SK-N-SH (cell line): ENCODE measurements at regions not wholly inside any gene's neighbourhood (a gene's known extent, or its start where the extent isn't known, plus 50 kb on each side); places are given as distances from the start of the nearest gene placed in this dataset.

Experiments used
- CTCF ChIA-PET: fragments of 300-600, 350-600 bp; formaldehyde crosslinking; extraction: SDS; loops from one replicate; lab custom pipeline; 2021; lab: Yijun Ruan, JAX
- POLR2A ChIA-PET: fragments of 350-600 bp; sonication (Branson Sonifier 250); formaldehyde crosslinking; extraction: SDS; loops from one replicate; lab custom pipeline; 2020; ENCODE audit warnings: antibody characterized with exemption, inconsistent platforms; lab: Yijun Ruan, JAX
- DNase-seq: peaks from one replicate; pipeline ENCODE4 v3.0.0; 2012
- H2AFZ ChIP-seq: fragments of 200-600 bp; sonication (generic); 2 replicates; pipeline ENCODE4 v1.8.1; 2016; ENCODE audit warnings: antibody characterized with exemption, mild to moderate bottlenecking, low read depth
- H3F3A ChIP-seq: fragments of 200-600 bp; sonication (generic); replicated peaks from 2 replicates; pipeline ENCODE3; 2016; ENCODE audit warnings: antibody characterized with exemption, mild to moderate bottlenecking; ENCODE audit not compliant: insufficient read depth
- H3K27ac ChIP-seq, 2 experiments: fragments of 200-500 bp in 1 of 2; fragments of 200-600 bp in 1 of 2; sonication (Bioruptor generic) in 1 of 2; sonication (generic), shearing (Covaris generic) in 1 of 2; 2 replicates each; pipeline versions ENCODE4 v1.5.1 to v1.6.1; 2014 to 2016; ENCODE audit warnings: low read depth in 2 of 2, inconsistent platforms in 1 of 2, low read length in 1 of 2, mild to moderate bottlenecking in 1 of 2, mixed read lengths in 1 of 2
- H3K27me3 ChIP-seq: fragments of 200-600 bp; sonication (generic), shearing (Covaris generic); 2 replicates; pipeline ENCODE4 v1.6.1; 2016; ENCODE audit warnings: mixed run types; ENCODE audit not compliant: insufficient read depth
- H3K36me3 ChIP-seq, 2 experiments: fragments of 200-500 bp in 1 of 2; fragments of 200-600 bp in 1 of 2; sonication (Bioruptor generic) in 1 of 2; sonication (generic) in 1 of 2; replicated peaks in 1 of 2; 2 replicates each; pipeline versions ENCODE3 to v1.5.1; 2014 to 2016; ENCODE audit warnings: low read length in 1 of 2, mild to moderate bottlenecking in 1 of 2; ENCODE audit not compliant: insufficient read depth in 2 of 2, control insufficient read depth in 1 of 2
- H3K4me1 ChIP-seq, 2 experiments: fragments of 200-500 bp in 1 of 2; fragments of 200-600 bp in 1 of 2; sonication (Bioruptor generic) in 1 of 2; sonication (generic), shearing (Covaris generic) in 1 of 2; 2 replicates each; pipeline versions ENCODE4 v1.5.1 to v1.6.1; 2014 to 2016; ENCODE audit warnings: low read depth in 1 of 2, low read length in 1 of 2, mixed run types in 1 of 2; ENCODE audit not compliant: insufficient read depth in 2 of 2, control insufficient read depth in 1 of 2
- H3K4me2 ChIP-seq: fragments of 200-600 bp; sonication (generic), shearing (Covaris generic); 2 replicates; pipeline ENCODE4 v1.6.1; 2017; ENCODE audit warnings: mixed run types
- H3K4me3 ChIP-seq, 2 experiments: fragments of 200-500 bp in 1 of 2; fragments of 200-600 bp in 1 of 2; sonication (Bioruptor generic) in 1 of 2; sonication (generic), shearing (Covaris generic) in 1 of 2; 2 replicates each; pipeline versions ENCODE4 v1.5.1 to v1.8.1; 2014 to 2016; ENCODE audit warnings: low read depth in 2 of 2, inconsistent platforms in 1 of 2, low read length in 1 of 2, mild to moderate bottlenecking in 1 of 2, mixed read lengths in 1 of 2, moderate library complexity in 1 of 2
- H3K79me2 ChIP-seq: fragments of 200-600 bp; sonication (generic); 2 replicates; pipeline ENCODE4 v1.8.1; 2017; ENCODE audit warnings: mild to moderate bottlenecking; ENCODE audit not compliant: insufficient read depth
- H3K9ac ChIP-seq: fragments of 200-600 bp; sonication (generic); 2 replicates; pipeline ENCODE4 v1.6.1; 2017; ENCODE audit warnings: mixed run types
- H3K9me2 ChIP-seq: fragments of 200-600 bp; sonication (generic); 2 replicates; pipeline ENCODE4 v1.6.1; 2017; ENCODE audit warnings: mixed run types
- H3K9me3 ChIP-seq: fragments of 200-600 bp; sonication (generic); 2 replicates; pipeline ENCODE4 v1.6.1; 2017; ENCODE audit warnings: mixed run types, mild to moderate bottlenecking, moderate library complexity
- H4K20me1 ChIP-seq: fragments of 200-600 bp; sonication (generic); 2 replicates; pipeline ENCODE4 v1.6.1; 2017; ENCODE audit warnings: mild to moderate bottlenecking, mixed run types; ENCODE audit not compliant: insufficient read depth
- CHD2 ChIP-seq: fragments of 150-350 bp; IDR thresholded peaks from 2 replicates; pipeline ENCODE4 v1.6.1; 2018; ENCODE audit warnings: low read length; ENCODE audit not compliant: partially characterized antibody
- ELF1 ChIP-seq: IDR thresholded peaks from 2 replicates; pipeline ENCODE4 v1.4.0; 2012
- EP300 ChIP-seq, 2 experiments: IDR thresholded peaks; 2 replicates each; pipeline versions ENCODE4 v1.4.0 to v1.6.1; 2012; ENCODE audit warnings: borderline replicate concordance in 1 of 2, low read depth in 1 of 2, low read length in 1 of 2
- EZH2phosphoT487 ChIP-seq: fragments of 200-600 bp; sonication (generic); IDR thresholded peaks from 2 replicates; pipeline ENCODE4 v1.6.1; 2017; ENCODE audit warnings: low read depth, mixed run types, mild to moderate bottlenecking, antibody characterized with exemption, moderate library complexity, borderline replicate concordance
- FOSL2 ChIP-seq: IDR thresholded peaks from 2 replicates; pipeline ENCODE4 v1.4.0; 2012; ENCODE audit warnings: low read depth, mild to moderate bottlenecking, moderate library complexity, borderline replicate concordance
- FOXM1 ChIP-seq: IDR thresholded peaks from 2 replicates; pipeline ENCODE4 v1.4.0; 2012; ENCODE audit warnings: low read depth, mild to moderate bottlenecking
- GABPA ChIP-seq: IDR thresholded peaks from 2 replicates; pipeline ENCODE4 v1.4.0; 2012; ENCODE audit warnings: low read depth, mild to moderate bottlenecking
- JUND ChIP-seq: IDR thresholded peaks from 2 replicates; pipeline ENCODE4 v1.4.0; 2012
- MXI1 ChIP-seq: IDR thresholded peaks from 2 replicates; pipeline ENCODE4 v1.6.1; 2012; ENCODE audit warnings: mild to moderate bottlenecking, low read depth, low read length, improper control_type of control experiment
- NFIC ChIP-seq: IDR thresholded peaks from 2 replicates; pipeline ENCODE4 v1.4.0; 2012; ENCODE audit warnings: borderline replicate concordance
- NRF1 ChIP-seq: IDR thresholded peaks from 2 replicates; pipeline ENCODE4 v1.6.1; 2012; ENCODE audit warnings: low read depth, mild to moderate bottlenecking, low read length
- POLR2AphosphoS5 ChIP-seq: IDR thresholded peaks from 2 replicates; pipeline ENCODE4 v1.6.1; 2012; ENCODE audit warnings: low read depth, low read length
- RAD21 ChIP-seq: IDR thresholded peaks from 2 replicates; pipeline ENCODE4 v1.6.1; 2012; ENCODE audit warnings: mild to moderate bottlenecking, low read length
- RXRA ChIP-seq: IDR thresholded peaks from 2 replicates; pipeline ENCODE4 v1.4.0; 2012; ENCODE audit warnings: low read depth, mild to moderate bottlenecking, borderline replicate concordance
- SIN3A ChIP-seq: IDR thresholded peaks from 2 replicates; pipeline ENCODE4 v1.6.1; 2012; ENCODE audit warnings: low read depth, mild to moderate bottlenecking, low read length, moderate library complexity, borderline replicate concordance
- TCF12 ChIP-seq: IDR thresholded peaks from 2 replicates; pipeline ENCODE4 v1.4.0; 2012
- TEAD4 ChIP-seq: IDR thresholded peaks from 2 replicates; pipeline ENCODE4 v1.4.0; 2012; ENCODE audit warnings: mild to moderate bottlenecking, borderline replicate concordance; ENCODE audit not compliant: insufficient read depth
- YY1 ChIP-seq: IDR thresholded peaks from 2 replicates; pipeline ENCODE4 v1.4.0; 2012; ENCODE audit warnings: low read depth, mild to moderate bottlenecking
- WGBS: methylation state at CpG from one replicate; pipeline ENCODE4 v1.1.6; 2017; ENCODE audit warnings: low lambda C conversion rate; 5-methylcytosine and 5-hydroxymethylcytosine counted together
- TF ChIP-seq, protein P1 (sequence below): fragments of 150-350 bp; IDR thresholded peaks from 2 replicates; pipeline ENCODE4 v1.6.1; 2017; ENCODE audit warnings: antibody characterized with exemption, low read length, low read depth, borderline replicate concordance
- TF ChIP-seq, protein P2 (sequence below): IDR thresholded peaks from 2 replicates; pipeline ENCODE4 v1.4.0; 2012; ENCODE audit warnings: low read depth, borderline replicate concordance
- TF ChIP-seq, protein P3 (sequence below): IDR thresholded peaks from 2 replicates; pipeline ENCODE4 v1.4.0; 2012; ENCODE audit warnings: low read depth, borderline replicate concordance

DNA sequence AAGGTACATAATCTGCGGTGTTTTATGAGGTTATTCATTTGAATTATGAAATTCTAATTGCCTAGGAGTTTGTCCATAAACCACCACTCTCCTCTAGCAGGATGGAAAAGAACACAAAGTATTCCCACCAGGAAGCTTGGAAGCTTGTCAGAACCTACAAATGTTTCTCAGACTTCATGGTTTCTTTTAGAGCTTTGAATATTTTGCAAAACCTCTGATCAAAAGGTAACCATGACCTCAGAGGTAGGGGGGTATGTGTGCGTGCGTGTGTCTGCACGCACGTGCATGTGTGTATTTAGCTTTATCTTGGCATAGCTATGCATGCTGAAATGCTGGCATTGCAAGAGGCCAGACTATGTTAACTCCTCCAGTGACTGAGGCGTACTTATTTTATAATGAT lies 847.0 kb downstream of the TLE1 start:
- no peak overlapping the region for H3K4me2 ChIP-seq
- ChIA-PET CTCF (interaction anchor here (0.5 kb wide), 1 partner anchor 117 kb away, joined by 4 read pairs; no protein-coding TSS in a partner anchor), POLR2A (no interaction called here)
- H3K27ac ChIP-seq = no peak overlapping the region
- H3F3A ChIP-seq = no peaks in the 10 kb centered on the region
- no peak for TF ChIP-seq EZH2phosphoT487
- no peak for TF ChIP-seq NFIC
- TF ChIP-seq, protein P1, sequence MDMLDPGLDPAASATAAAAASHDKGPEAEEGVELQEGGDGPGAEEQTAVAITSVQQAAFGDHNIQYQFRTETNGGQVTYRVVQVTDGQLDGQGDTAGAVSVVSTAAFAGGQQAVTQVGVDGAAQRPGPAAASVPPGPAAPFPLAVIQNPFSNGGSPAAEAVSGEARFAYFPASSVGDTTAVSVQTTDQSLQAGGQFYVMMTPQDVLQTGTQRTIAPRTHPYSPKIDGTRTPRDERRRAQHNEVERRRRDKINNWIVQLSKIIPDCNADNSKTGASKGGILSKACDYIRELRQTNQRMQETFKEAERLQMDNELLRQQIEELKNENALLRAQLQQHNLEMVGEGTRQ = no peak
- no peak for TF ChIP-seq GABPA
- no peak for TF ChIP-seq RAD21
- no peak overlapping the region for H3K4me3 ChIP-seq
- H3K36me3 ChIP-seq = no peaks in the 10 kb centered on the region
- no peaks in the 10 kb centered on the region for H3K27me3 ChIP-seq
- DNase-seq = no peak
- H3K9me2 ChIP-seq = no peaks in the 10 kb centered on the region
- H4K20me1 ChIP-seq = no peaks in the 10 kb centered on the region
- no peaks in the 10 kb centered on the region for H3K9me3 ChIP-seq
- H3K79me2 ChIP-seq = no peaks in the 10 kb centered on the region
- H2AFZ ChIP-seq = no peak overlapping the region
- no peak overlapping the region for H3K9ac ChIP-seq
- 64% methylated on average over 6 of the region's 6 CpGs for WGBS
- H3K4me1 ChIP-seq = no peaks in the 10 kb centered on the region

DNA sequence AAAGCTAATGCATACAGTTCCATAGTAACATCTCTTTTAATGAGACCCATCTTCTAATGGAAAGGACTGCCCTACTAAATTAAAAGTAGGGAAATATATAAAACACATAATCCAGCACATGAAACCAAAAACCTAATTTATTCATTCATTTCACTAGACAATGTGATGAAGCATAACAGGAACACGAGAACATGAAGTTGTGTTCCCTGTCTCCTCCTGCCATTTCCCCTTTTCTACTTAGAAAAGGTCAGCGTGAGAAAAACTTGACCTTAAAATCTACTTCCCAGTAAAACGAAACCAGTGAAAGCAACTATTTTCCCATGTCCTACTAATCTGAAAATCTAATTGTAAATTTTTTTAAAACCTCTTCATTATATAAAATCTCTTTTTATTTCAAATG lies 847.5 kb downstream of the TLE1 start:
- Histone ChIP-seq H3F3A (no peaks in the 10 kb centered on the region), H3K36me3 (no peaks in the 10 kb centered on the region), H3K79me2 (no peaks in the 10 kb centered on the region), H3K9ac (no peak overlapping the region), H4K20me1 (no peaks in the 10 kb centered on the region), H3K27me3 (no peaks in the 10 kb centered on the region), H3K27ac (no peak overlapping the region), H3K4me1 (no peaks in the 10 kb centered on the region), H2AFZ (no peak overlapping the region), H3K9me2 (no peaks in the 10 kb centered on the region), H3K9me3 (no peaks in the 10 kb centered on the region), H3K4me3 (no peak overlapping the region), H3K4me2 (no peak overlapping the region)
- no peak for DNase-seq
- WGBS = 43% methylated on average over 3 of the region's 3 CpGs
- CTCF ChIA-PET = no interaction called here
- TF ChIP-seq RXRA (no peak), FOSL2 (no peak), SIN3A (no peak), CHD2 (no peak), TCF12 (no peak), NFIC (no peak), EP300 (IDR thresholded peaks at IDR 0.05; ENCODE audit: borderline replicate concordance in 1 of 2, low read depth in 1 of 2, low read length in 1 of 2) (no peak), NRF1 (no peak), POLR2AphosphoS5 (no peak), JUND (no peak), FOXM1 (no peak), YY1 (no peak), ELF1 (no peak), GABPA (no peak), MXI1 (no peak), TEAD4 (no peak)
- TF ChIP-seq, protein P2, sequence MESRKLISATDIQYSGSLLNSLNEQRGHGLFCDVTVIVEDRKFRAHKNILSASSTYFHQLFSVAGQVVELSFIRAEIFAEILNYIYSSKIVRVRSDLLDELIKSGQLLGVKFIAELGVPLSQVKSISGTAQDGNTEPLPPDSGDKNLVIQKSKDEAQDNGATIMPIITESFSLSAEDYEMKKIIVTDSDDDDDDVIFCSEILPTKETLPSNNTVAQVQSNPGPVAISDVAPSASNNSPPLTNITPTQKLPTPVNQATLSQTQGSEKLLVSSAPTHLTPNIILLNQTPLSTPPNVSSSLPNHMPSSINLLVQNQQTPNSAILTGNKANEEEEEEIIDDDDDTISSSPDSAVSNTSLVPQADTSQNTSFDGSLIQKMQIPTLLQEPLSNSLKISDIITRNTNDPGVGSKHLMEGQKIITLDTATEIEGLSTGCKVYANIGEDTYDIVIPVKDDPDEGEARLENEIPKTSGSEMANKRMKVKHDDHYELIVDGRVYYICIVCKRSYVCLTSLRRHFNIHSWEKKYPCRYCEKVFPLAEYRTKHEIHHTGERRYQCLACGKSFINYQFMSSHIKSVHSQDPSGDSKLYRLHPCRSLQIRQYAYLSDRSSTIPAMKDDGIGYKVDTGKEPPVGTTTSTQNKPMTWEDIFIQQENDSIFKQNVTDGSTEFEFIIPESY = no peak
- TF ChIP-seq, protein P1 = no peak
- TF ChIP-seq, protein P3, sequence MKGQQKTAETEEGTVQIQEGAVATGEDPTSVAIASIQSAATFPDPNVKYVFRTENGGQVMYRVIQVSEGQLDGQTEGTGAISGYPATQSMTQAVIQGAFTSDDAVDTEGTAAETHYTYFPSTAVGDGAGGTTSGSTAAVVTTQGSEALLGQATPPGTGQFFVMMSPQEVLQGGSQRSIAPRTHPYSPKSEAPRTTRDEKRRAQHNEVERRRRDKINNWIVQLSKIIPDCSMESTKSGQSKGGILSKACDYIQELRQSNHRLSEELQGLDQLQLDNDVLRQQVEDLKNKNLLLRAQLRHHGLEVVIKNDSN = no peak
- POLR2A ChIA-PET = no interaction called here
